ENCODE measurements at regions not wholly inside any gene's neighbourhood (a gene's known extent, or its start where the extent isn't known, plus 50 kb on each side); places are given as distances from the start of the nearest gene placed in this dataset.

DNA sequence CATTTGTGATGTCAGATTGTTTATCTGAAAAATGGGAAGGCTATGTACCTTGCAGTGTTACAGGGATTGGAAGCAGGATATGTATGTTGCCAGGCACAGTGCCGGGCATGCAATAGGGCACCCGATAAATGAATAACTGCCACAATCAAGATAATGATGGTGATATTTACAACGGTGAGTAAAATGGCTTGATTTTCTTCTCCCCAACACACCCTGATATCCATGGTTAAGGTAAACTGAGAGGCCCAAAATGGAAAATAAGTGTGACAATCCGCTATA is 108.3 kb downstream of the CYP26A1 start:
- Histone ChIP-seq H3K27me3 (no peaks in the 10 kb centered on the region), H3K36me3 (ENCODE audit: low read depth, missing control alignments) (no peaks in the 10 kb centered on the region), H3K9me3 (no peaks in the 10 kb centered on the region), H3K27ac (no peak overlapping the region), H3K4me1 (no peaks in the 10 kb centered on the region), H3K4me3 (no peak overlapping the region)
- intact Hi-C loops (cut with DNase I; ENCODE audit: low total_unique reads) = no loop called here
- WGBS, 2 donors = 79 to 80% methylated on average over 4 of the region's 4 CpGs
- no peak for DNase-seq
- TF ChIP-seq, protein P1, sequence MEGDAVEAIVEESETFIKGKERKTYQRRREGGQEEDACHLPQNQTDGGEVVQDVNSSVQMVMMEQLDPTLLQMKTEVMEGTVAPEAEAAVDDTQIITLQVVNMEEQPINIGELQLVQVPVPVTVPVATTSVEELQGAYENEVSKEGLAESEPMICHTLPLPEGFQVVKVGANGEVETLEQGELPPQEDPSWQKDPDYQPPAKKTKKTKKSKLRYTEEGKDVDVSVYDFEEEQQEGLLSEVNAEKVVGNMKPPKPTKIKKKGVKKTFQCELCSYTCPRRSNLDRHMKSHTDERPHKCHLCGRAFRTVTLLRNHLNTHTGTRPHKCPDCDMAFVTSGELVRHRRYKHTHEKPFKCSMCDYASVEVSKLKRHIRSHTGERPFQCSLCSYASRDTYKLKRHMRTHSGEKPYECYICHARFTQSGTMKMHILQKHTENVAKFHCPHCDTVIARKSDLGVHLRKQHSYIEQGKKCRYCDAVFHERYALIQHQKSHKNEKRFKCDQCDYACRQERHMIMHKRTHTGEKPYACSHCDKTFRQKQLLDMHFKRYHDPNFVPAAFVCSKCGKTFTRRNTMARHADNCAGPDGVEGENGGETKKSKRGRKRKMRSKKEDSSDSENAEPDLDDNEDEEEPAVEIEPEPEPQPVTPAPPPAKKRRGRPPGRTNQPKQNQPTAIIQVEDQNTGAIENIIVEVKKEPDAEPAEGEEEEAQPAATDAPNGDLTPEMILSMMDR (IDR thresholded peaks at IDR 0.05) = no peak
- no peak for TF ChIP-seq POLR2A (IDR thresholded peaks at IDR 0.05)

DNA sequence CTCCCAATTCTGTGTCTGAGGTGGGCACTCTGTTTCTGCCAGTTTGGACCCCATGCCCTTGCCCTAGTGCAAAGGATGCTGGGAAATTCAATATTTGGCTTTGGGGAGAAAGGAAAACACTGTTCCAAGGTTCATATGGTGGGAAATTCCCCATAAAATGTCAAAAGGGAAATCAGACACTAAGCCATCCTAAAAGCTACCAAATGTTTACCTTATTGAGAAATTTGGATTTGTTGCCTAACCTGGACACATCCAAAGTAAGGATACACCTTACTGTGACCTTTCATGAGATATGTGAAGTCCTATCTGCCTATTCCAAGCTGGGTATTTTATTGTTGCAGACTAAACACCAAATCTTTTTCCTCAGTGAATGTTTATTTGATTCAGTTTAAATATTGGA is 109.1 kb downstream of the CYP26A1 start:
- no peak for DNase-seq
- intact Hi-C loops (cut with DNase I; ENCODE audit: low total_unique reads) = no loop called here
- no peak overlapping the region for H3K4me3 ChIP-seq
- H3K4me1 ChIP-seq = no peaks in the 10 kb centered on the region
- H3K27ac ChIP-seq = no peak overlapping the region
- no peaks in the 10 kb centered on the region for H3K9me3 ChIP-seq
- TF ChIP-seq, protein P1 (IDR thresholded peaks at IDR 0.05) = no peak
- no peak for TF ChIP-seq POLR2A (IDR thresholded peaks at IDR 0.05)
- no peaks in the 10 kb centered on the region for H3K27me3 ChIP-seq
- H3K36me3 ChIP-seq (ENCODE audit: low read depth, missing control alignments) = no peaks in the 10 kb centered on the region

DNA sequence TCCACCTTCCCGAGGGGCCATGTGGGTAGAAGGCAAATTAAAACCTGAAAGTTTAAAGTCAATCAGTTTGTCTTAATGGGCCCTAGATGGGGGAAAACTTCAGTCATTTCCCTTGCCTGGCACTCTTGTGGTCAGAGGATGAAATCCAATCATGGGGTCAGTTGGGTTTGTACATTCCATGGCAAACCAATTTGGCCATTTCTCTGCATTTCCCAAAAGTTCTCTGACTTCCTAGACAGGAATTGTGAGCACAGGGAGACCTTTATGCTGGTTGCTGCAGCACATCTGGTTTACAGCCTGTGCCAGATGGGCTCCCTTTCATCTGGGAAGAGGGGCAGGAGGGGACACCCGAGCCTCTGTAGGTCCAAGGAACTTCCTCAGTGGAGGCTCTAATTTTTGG is 113.0 kb downstream of the CYP26A1 start:
- 56 to 75% methylated on average over 2 of the region's 2 CpGs for WGBS, 2 donors
- intact Hi-C loops (cut with DNase I; ENCODE audit: low total_unique reads) = no loop called here
- H3K27ac ChIP-seq = no peak overlapping the region
- H3K4me3 ChIP-seq = no peak overlapping the region
- H3K27me3 ChIP-seq = no peaks in the 10 kb centered on the region
- no peaks in the 10 kb centered on the region for H3K4me1 ChIP-seq
- no peaks in the 10 kb centered on the region for H3K9me3 ChIP-seq
- no peak for TF ChIP-seq POLR2A (IDR thresholded peaks at IDR 0.05)
- TF ChIP-seq, protein P1 (IDR thresholded peaks at IDR 0.05) = no peak
- no peaks in the 10 kb centered on the region for H3K36me3 ChIP-seq (ENCODE audit: low read depth, missing control alignments)
- no peak for DNase-seq

DNA sequence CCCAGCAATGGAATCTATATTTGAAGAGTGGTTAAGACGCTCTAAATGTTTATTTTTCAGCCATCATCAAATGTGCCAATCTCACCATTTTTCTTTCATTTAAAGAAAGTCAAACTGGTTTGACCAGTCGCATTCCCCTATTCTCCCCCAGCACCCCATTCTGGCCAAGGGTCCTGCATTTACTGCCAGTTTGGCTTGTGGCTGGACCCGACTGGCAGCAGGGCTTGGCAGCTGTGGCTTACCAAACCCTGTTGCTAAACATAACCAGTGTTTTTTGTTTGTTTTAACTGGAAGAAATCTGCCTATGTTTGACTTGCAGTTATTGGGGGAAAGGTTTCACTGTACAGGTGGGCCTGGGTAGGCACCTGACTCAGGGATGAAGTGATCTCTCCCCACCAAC is 116.3 kb downstream of the CYP26A1 start:
- Histone ChIP-seq H3K9me3 (no peaks in the 10 kb centered on the region), H3K27ac (no peak overlapping the region), H3K27me3 (no peaks in the 10 kb centered on the region), H3K4me1 (no peaks in the 10 kb centered on the region), H3K36me3 (ENCODE audit: low read depth, missing control alignments) (no peaks in the 10 kb centered on the region), H3K4me3 (no peak overlapping the region)
- intact Hi-C loops (cut with DNase I; ENCODE audit: low total_unique reads) = no loop called here
- no peak for DNase-seq
- WGBS, 2 donors = 88 to 95% methylated on average over 3 of the region's 3 CpGs
- TF ChIP-seq, protein P1 (IDR thresholded peaks at IDR 0.05) = no peak

DNA sequence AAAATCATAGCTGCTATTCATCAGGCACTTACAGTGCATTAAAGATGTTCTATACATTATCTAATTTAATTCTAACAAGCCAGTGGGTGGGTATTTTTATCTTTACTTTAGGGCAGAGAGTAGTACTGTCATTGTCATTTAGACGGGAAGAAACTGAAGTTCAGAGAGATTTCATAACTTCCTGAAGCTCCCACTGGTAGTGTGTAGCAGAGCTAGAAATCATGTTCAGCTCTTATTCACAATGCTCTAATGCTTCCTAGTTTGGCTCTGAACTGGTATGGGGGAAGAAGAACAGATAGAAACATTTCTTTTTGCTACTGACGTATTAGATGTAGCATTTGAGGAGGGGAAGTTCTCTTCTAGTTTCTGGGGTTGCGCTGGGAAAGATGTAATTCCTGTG is 116.7 kb downstream of the CYP26A1 start:
- DNase-seq = no peak

More for the DNA sequence above, 116.7 kb downstream of the CYP26A1 start:
- Histone ChIP-seq H3K36me3 (ENCODE audit: low read depth, missing control alignments) (no peaks in the 10 kb centered on the region), H3K4me1 (no peaks in the 10 kb centered on the region), H3K4me3 (no peak overlapping the region), H3K9me3 (no peaks in the 10 kb centered on the region), H3K27me3 (no peaks in the 10 kb centered on the region), H3K27ac (no peak overlapping the region)
- WGBS, 2 donors = 46 to 65% methylated on average over 2 to 3 of the region's 3 CpGs
- no peak for TF ChIP-seq POLR2A (IDR thresholded peaks at IDR 0.05)
- TF ChIP-seq, protein P1 (IDR thresholded peaks at IDR 0.05) = no peak
- intact Hi-C loops (cut with DNase I; ENCODE audit: low total_unique reads) = no loop called here
